ENCODE measurements at regions not wholly inside any gene's neighbourhood (a gene's known extent, or its start where the extent isn't known, plus 50 kb on each side); places are given as distances from the start of the nearest gene placed in this dataset.
A peak's percentile ranks its signal among the peaks of the same experiment; 100 is the strongest.

GRCh38 chr13:80237646-80238045, 103.3 kb downstream of the SPRY2 start:
- no peak for DNase-seq (ENCODE audit: low read depth in 2 of 2)

- peak; percentile 93 for DNase-seq (ENCODE audit: low read depth in 2 of 2)
Observed at GRCh38 chr13:80235967-80236302, 105.0 kb downstream of the SPRY2 start.

GRCh38 chr13:80235166-80235966, 105.6 kb downstream of the SPRY2 start:
- DNase-seq (ENCODE audit: low read depth in 2 of 2): peak; percentile 84 to 86

GRCh38 chr13:80227645-80228044, 113.3 kb downstream of the SPRY2 start:
- no peak for DNase-seq (ENCODE audit: low read depth in 2 of 2)

GRCh38 chr13:80226645-80227044, 114.3 kb downstream of the SPRY2 start:
- no peak for DNase-seq (ENCODE audit: low read depth in 2 of 2)

GRCh38 chr13:80224468-80224867, 116.5 kb downstream of the SPRY2 start:
- DNase-seq (ENCODE audit: low read depth in 2 of 2): peak in 1 of 2 donors; percentile 54

GRCh38 chr13:80217614-80218456, 123.1 kb downstream of the SPRY2 start:
- DNase-seq (ENCODE audit: low read depth in 2 of 2): peak in 1 of 2 donors; percentile 79

- DNase-seq (ENCODE audit: low read depth in 2 of 2): no peak
Observed at GRCh38 chr13:80215368-80215767, 125.6 kb downstream of the SPRY2 start.

- DNase-seq (ENCODE audit: low read depth in 2 of 2): no peak
Observed at GRCh38 chr13:80214521-80214991, 126.4 kb downstream of the SPRY2 start.

- no peak for DNase-seq (ENCODE audit: low read depth in 2 of 2)
Observed at GRCh38 chr13:80214050-80214449, 126.9 kb downstream of the SPRY2 start.

- no peak for DNase-seq (ENCODE audit: low read depth in 2 of 2)
Observed at GRCh38 chr13:80213201-80213600, 127.7 kb downstream of the SPRY2 start.

- DNase-seq (ENCODE audit: low read depth in 2 of 2): no peak
Observed at GRCh38 chr13:80211566-80211965, 129.4 kb downstream of the SPRY2 start.

GRCh38 chr13:80204642-80205041, 136.3 kb downstream of the SPRY2 start:
- DNase-seq (ENCODE audit: low read depth in 2 of 2): no peak

GRCh38 chr13:80203496-80203895, 137.4 kb downstream of the SPRY2 start:
- no peak for DNase-seq (ENCODE audit: low read depth in 2 of 2)

GRCh38 chr13:80201694-80202468, 139.0 kb downstream of the SPRY2 start:
- DNase-seq (ENCODE audit: low read depth in 2 of 2): no peak

- DNase-seq (ENCODE audit: low read depth in 2 of 2): no peak
Observed at GRCh38 chr13:80199585-80200292, 141.2 kb downstream of the SPRY2 start.

GRCh38 chr13:80199067-80199466, 141.9 kb downstream of the SPRY2 start:
- DNase-seq (ENCODE audit: low read depth in 2 of 2): no peak

GRCh38 chr13:80196756-80197155, 144.2 kb downstream of the SPRY2 start:
- DNase-seq (ENCODE audit: low read depth in 2 of 2): peak in 1 of 2 donors; percentile 22

- no peak for DNase-seq (ENCODE audit: low read depth in 2 of 2)
Observed at GRCh38 chr13:80195649-80196048, 145.3 kb downstream of the SPRY2 start.

GRCh38 chr13:80189889-80190597, 150.9 kb downstream of the SPRY2 start:
- DNase-seq (ENCODE audit: low read depth in 2 of 2): no peak

All from dermis microvascular lymphatic vessel endothelial cell (primary cell).